BJ (cell line): ENCODE measurements at regions not wholly inside any gene's neighbourhood (a gene's known extent, or its start where the extent isn't known, plus 50 kb on each side); places are given as distances from the start of the nearest gene placed in this dataset.

Source experiments
- CTCF ChIA-PET: fragments of 350-600 bp; formaldehyde crosslinking; extraction: SDS; loops from one replicate; lab custom pipeline; 2021; ENCODE audit warnings: antibody characterized with exemption, inconsistent platforms; lab: Yijun Ruan, JAX
- POLR2A ChIA-PET: fragments of 300-600 bp; sonication (Branson Sonifier 250); formaldehyde crosslinking; extraction: SDS; loops from one replicate; lab custom pipeline; 2021; ENCODE audit warnings: antibody characterized with exemption; lab: Charles Lee
- DNase-seq: peaks from one replicate; pipeline ENCODE4 v3.0.0-alpha.2; 2011; ENCODE audit warnings: low read depth
- H3K27me3 ChIP-seq: 2 replicates; pipeline ENCODE4 v1.6.0; 2011; ENCODE audit warnings: low read length; ENCODE audit not compliant: control insufficient read depth, insufficient read depth
- H3K36me3 ChIP-seq: 2 replicates; pipeline ENCODE4 v1.5.1; 2011; ENCODE audit warnings: low read length; ENCODE audit not compliant: control insufficient read depth, insufficient read depth
- H3K4me3 ChIP-seq: 2 replicates; pipeline ENCODE4 v1.5.1; 2011; ENCODE audit warnings: low read depth, mild to moderate bottlenecking, control low read depth, low read length
- TF ChIP-seq, protein P1 (sequence below): IDR thresholded peaks from 2 replicates; pipeline ENCODE4 v1.5.1; 2011; ENCODE audit warnings: low read depth, mild to moderate bottlenecking, control low read depth, inconsistent platforms, low read length, moderate library complexity; ENCODE audit not compliant: insufficient read depth

DNA sequence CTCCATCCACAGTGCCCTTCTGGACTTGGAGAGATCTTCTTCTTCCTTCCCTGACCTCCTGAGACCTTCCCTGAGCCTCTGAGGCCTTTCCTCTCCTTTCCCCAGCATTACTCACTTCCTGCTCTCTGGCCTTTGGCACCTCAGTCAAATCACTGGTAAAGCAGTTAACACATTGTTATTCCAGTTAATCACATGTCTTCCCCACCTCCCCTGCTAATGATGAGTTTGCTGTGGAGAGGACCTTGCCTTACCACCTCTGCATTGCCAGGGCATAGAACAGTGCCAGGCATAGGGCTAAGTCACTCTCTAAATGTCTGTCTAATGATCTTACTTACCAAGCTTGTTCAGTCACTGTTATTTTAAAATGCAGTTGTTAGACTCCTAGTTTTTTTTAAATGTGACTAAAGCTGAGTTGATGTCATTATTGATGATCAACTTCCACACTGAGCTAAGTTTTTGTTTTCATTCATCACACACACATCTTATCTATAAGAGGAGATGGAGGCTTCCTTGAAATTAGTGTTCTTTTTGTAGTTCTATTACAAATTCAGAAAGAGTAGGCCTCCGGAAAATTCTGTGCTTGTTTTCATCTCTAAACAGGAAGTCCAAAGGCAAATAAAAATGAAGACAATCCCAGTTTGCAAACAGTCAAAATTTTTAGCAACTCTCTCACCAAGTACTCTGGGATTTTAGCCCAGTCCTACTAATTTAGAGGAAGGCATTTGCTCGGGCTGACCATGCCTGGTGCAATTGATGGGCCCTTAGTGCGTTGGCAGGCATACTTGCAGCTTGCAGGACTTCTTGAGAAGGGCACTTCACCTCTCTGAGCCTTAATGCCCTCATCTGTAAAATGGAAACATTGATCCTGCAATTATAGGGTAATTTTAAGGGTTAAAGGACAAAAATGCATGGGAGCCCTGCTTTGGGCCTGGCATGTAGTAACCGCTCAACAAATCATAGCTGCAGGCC is 113.7 kb upstream of the SPRED2 start:
- CTCF ChIA-PET, result no interaction called here

DNA sequence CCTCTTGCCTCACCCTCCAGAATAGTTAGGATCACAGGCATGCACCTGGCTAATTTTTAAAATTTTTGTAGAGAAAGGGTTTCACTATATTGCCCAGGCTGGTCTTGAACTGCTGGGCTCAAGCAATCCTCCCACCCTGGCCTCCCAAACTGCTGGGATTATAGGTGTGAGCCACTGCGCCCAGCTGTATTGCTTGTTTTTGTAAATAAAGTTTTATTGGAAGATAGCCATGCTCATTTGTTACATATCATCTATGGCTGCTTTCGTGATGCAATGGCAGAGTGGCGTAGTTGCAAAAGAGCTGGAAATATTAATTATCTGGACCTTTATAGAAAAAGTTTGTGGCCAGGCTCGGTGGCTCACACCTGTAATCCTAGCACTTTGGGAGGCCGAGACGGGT is 109.4 kb upstream of the SPRED2 start:
- POLR2A ChIA-PET, result no interaction called here
- Histone ChIP-seq H3K36me3 (no peaks in the 10 kb centered on the region), H3K4me3 (no peak overlapping the region), H3K27me3 (no peaks in the 10 kb centered on the region)
- TF ChIP-seq, protein P1, sequence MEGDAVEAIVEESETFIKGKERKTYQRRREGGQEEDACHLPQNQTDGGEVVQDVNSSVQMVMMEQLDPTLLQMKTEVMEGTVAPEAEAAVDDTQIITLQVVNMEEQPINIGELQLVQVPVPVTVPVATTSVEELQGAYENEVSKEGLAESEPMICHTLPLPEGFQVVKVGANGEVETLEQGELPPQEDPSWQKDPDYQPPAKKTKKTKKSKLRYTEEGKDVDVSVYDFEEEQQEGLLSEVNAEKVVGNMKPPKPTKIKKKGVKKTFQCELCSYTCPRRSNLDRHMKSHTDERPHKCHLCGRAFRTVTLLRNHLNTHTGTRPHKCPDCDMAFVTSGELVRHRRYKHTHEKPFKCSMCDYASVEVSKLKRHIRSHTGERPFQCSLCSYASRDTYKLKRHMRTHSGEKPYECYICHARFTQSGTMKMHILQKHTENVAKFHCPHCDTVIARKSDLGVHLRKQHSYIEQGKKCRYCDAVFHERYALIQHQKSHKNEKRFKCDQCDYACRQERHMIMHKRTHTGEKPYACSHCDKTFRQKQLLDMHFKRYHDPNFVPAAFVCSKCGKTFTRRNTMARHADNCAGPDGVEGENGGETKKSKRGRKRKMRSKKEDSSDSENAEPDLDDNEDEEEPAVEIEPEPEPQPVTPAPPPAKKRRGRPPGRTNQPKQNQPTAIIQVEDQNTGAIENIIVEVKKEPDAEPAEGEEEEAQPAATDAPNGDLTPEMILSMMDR, result no peak
- CTCF ChIA-PET, result interaction anchor here (1.4 to 1.7 kb wide), 2 partner anchors 11 to 16 kb away, joined by 3 to 4 read pairs; no protein-coding TSS in a partner anchor
- DNase-seq, result no peak

More for the DNA sequence above, 113.7 kb upstream of the SPRED2 start:
- POLR2A ChIA-PET, result no interaction called here
- no peaks in the 10 kb centered on the region for H3K36me3 ChIP-seq
- DNase-seq, result no peak
- TF ChIP-seq, protein P1, result no peak
- H3K27me3 ChIP-seq, result no peaks in the 10 kb centered on the region
- H3K4me3 ChIP-seq, result no peak overlapping the region

- Histone ChIP-seq H3K4me3 (no peak overlapping the region), H3K36me3 (no peaks in the 10 kb centered on the region), H3K27me3 (no peaks in the 10 kb centered on the region; the same call in 1 of the 2 replicates)
- POLR2A ChIA-PET, result no interaction called here
- DNase-seq, result no peak
- CTCF ChIA-PET, result interaction anchor here (0.6 to 1.5 kb wide), 4 partner anchors 9 to 275 kb away, joined by 3 read pairs; no protein-coding TSS in a partner anchor
- TF ChIP-seq, protein P1, result no peak
These were observed 107.2 kb upstream of the SPRED2 start for GRCh38 chr2:65539633-65540032.

- DNase-seq, result no peak
- Histone ChIP-seq H3K36me3 (no peaks in the 10 kb centered on the region), H3K4me3 (no peak overlapping the region), H3K27me3 (no peaks in the 10 kb centered on the region; the same call in 1 of the 2 replicates)
- ChIA-PET POLR2A (no interaction called here), CTCF (interaction anchor here (0.6 to 1.6 kb wide), 3 partner anchors 100 to 626 kb away, joined by 3 read pairs; no protein-coding TSS in a partner anchor)
- TF ChIP-seq, protein P1, result no peak
These were observed 105.4 kb upstream of the SPRED2 start for GRCh38 chr2:65537651-65538385.
